NCI-H2196 (cell line): ENCODE measurements at regions not wholly inside any gene's neighbourhood (a gene's known extent, or its start where the extent isn't known, plus 50 kb on each side); places are given as distances from the start of the nearest gene placed in this dataset.
"Not testable (repeated sequence)": the region's sequence is repeated elsewhere in the genome, so short reads cannot be mapped to it uniquely, and the experiment has no call there.

ENCODE experiments used
- DNase-seq: peaks from one replicate; lab custom pipeline; 2025; ENCODE audit not compliant: unreplicated experiment; lab: John Stamatoyannopoulos, UW

GRCh38 chr4:43423276-43423675 lies 530.8 kb downstream of the GRXCR1 start:
- DNase-seq: no peak

GRCh38 chr4:43425206-43425605 lies 532.7 kb downstream of the GRXCR1 start:
- no peak for DNase-seq

GRCh38 chr4:43435291-43435690 lies 542.8 kb downstream of the GRXCR1 start:
- no peak for DNase-seq

- DNase-seq: no peak
Measured at GRCh38 chr4:43452948-43453347, 560.4 kb downstream of the GRXCR1 start.

- DNase-seq: no peak
Measured at GRCh38 chr4:43456383-43456782, 563.9 kb downstream of the GRXCR1 start.

GRCh38 chr4:43457866-43458265 lies 565.4 kb downstream of the GRXCR1 start:
- no peak for DNase-seq

GRCh38 chr4:43458293-43458692 lies 565.8 kb downstream of the GRXCR1 start:
- no peak for DNase-seq

GRCh38 chr4:43471950-43472349 lies 579.4 kb downstream of the GRXCR1 start:
- DNase-seq: no peak

GRCh38 chr4:43481526-43481925 lies 589.0 kb downstream of the GRXCR1 start:
- DNase-seq: no peak

- DNase-seq: no peak
Measured at GRCh38 chr4:43485196-43485595, 592.7 kb downstream of the GRXCR1 start.

- DNase-seq: no peak
Measured at GRCh38 chr4:43496188-43496587, 603.7 kb downstream of the GRXCR1 start.

- no peak for DNase-seq
Measured at GRCh38 chr4:43496602-43497001, 604.1 kb downstream of the GRXCR1 start.

- not testable (repeated sequence) for DNase-seq
Measured at GRCh38 chr4:43505823-43506222, 613.3 kb downstream of the GRXCR1 start.

GRCh38 chr4:43512253-43512652 lies 619.7 kb downstream of the GRXCR1 start:
- DNase-seq: no peak

GRCh38 chr4:43525646-43526045 lies 633.1 kb downstream of the GRXCR1 start:
- no peak for DNase-seq

- DNase-seq: no peak
Measured at GRCh38 chr4:43547561-43547960, 655.0 kb downstream of the GRXCR1 start.

- no peak for DNase-seq
Measured at GRCh38 chr4:43550981-43551627, 658.6 kb downstream of the GRXCR1 start.

GRCh38 chr4:43556262-43556661 lies 663.7 kb downstream of the GRXCR1 start:
- DNase-seq: no peak

GRCh38 chr4:43560047-43560446 lies 667.5 kb downstream of the GRXCR1 start:
- DNase-seq: no peak

- no peak for DNase-seq
Measured at GRCh38 chr4:43564107-43564506, 671.6 kb downstream of the GRXCR1 start.

GRCh38 chr4:43564591-43564990 lies 672.1 kb downstream of the GRXCR1 start:
- DNase-seq: no peak

- no peak for DNase-seq
Measured at GRCh38 chr4:43567644-43568043, 675.1 kb downstream of the GRXCR1 start.

GRCh38 chr4:43586813-43587212 lies 694.3 kb downstream of the GRXCR1 start:
- DNase-seq: no peak
